Stimulated activated CD4-positive, alpha-beta T cell treated with anti-CD3 and anti-CD28 coated beads, Interleukin-2, amount 100 ng/mL, for 24 hours (primary cell): ENCODE measurements at regions not wholly inside any gene's neighbourhood (a gene's known extent, or its start where the extent isn't known, plus 50 kb on each side); places are given as distances from the start of the nearest gene placed in this dataset.

ENCODE experiments used
- DNase-seq, 2 donors: peaks; one replicate each; pipeline ENCODE4 v3.0.0-alpha.2; 2020

DNA sequence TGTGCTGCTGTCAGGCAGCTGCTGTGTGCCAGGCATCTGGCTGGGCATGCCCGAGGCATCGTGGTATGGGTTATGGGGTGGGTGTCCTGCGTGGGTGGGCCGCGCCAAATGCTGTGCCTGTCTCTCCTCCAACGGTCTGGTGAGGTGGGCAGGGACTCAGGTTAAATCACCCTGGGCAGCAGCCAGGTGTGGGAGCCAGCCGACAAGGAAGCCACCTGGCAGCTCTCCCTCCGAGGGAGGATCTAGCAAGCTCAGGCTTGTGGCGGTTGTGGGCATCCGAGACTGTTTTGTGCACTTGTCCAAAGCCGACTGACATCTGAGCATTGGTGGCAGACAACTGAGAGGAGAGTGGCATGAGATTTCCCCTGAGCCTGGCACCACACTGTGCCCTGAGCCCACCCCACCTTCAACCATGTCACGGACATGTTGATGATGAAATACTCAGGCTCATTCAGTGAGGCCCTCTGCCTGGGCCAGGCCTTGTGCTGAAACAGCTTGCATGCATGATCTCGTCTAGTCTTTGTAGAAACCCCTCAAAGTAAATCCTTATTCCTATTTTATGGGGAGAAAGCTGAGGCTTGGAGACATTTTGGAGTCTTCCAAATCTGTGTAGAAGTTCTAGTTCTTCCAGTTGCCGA lies 181.8 kb upstream of the MYL2 start:
- no peak for DNase-seq

DNA sequence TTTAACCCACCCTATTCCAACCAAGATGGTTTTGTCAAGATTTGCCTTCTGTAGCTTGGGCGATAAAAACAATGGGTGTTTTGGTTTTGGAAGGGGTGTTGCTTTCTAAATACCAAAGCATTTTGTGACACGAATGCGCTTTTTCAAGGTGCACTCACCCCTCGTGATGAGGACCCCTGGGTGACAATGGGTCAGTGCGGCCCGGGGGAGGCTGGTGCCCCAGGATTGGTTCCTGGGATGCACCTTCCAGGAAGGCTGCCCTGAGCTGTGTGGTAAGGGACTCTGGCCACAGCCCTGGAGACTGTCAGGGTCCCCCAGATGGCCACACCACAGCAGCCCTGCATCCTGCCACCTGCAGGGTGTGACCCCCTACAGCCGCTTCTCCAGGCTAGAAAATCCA lies 180.6 kb upstream of the MYL2 start:
- DNase-seq = no peak

DNA sequence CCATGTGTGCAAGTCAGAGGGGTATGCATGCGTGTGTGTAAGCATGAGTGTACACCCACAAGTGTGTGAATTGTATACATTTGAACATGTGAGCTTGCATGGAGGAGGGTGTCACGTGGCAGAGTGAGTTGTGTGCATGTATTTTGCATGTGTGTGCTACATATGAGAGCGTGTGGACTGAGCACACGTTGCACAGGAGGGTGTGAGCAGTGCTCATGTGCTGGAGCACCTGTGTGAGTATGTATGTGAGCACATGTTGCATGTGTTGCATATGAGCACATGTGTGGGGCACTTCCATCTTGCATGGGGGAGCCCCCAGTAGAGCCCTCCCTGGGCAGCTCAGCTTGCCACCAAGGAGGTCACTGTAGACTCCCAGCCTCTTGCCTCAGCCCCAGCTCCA lies 180.2 kb upstream of the MYL2 start:
- no peak for DNase-seq

DNA sequence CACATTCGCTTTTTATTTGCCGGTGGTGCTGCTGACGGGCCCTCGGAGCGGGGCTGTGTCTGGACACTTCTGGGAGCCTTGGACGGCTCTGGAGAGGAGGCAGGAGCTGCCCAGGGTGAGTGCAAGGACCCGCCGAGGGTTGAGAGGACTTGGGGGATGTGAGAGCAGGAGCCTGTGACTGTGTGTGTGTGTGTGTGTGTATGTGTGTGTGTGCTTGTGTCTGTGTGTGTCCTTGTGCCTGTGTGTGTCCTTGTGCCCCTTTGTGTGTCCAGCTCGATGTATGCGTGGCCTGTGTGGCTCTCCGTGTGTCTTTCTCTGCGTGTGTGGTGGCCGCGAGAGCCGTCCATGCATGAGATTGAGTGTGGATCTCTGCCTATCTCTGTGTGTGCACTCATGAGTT lies 179.6 kb upstream of the MYL2 start:
- DNase-seq = no peak

DNA sequence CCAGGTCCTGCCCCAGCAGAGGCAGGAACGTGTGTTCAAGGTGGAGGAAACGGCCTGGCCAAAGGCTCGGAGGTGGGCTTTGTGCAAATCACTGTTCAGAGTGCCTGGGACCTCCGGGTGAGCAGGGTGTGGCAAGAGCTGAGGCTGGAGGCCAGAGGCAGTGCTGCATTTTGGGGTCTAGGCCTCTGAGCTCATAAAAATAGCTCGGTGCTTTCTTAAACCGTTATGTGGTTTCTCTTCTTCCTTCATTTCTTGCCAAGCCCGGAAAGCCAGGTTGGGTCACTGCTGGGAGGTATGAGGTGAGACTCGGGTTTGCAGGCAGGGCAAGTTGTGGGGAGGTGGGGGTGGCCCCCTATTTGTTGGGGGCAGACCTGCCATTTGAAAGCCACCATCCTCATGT lies 178.8 kb upstream of the MYL2 start:
- DNase-seq = no peak

- no peak for DNase-seq
These were observed 174.0 kb upstream of the MYL2 start for GRCh38 chr12:111094157-111095010.

GRCh38 chr12:111093428-111094142 lies 173.2 kb upstream of the MYL2 start:
- DNase-seq = peak; percentile 21 to 29

DNA sequence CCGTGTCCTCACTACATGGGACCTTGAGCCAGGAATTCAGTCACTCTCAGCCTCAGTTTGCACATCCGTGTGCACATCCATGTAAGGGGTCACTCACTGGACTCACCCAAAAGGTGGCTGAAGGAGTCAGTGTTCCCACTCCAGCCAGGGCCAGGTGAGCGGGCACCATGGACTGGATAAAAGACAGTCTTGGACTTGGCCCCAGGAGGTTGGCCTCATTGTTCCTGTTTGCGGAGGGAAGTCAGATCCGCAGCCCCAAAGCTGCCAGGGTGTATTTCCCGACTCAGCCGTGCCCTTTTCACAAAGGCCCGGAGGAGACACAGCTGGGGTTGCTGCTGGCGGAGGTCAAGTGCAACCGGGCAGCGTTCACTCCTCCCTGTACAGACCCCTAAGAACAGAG lies 170.7 kb upstream of the MYL2 start:
- DNase-seq = no peak

- DNase-seq = no peak
These were observed 169.2 kb upstream of the MYL2 start for GRCh38 chr12:111089616-111090015.

DNA sequence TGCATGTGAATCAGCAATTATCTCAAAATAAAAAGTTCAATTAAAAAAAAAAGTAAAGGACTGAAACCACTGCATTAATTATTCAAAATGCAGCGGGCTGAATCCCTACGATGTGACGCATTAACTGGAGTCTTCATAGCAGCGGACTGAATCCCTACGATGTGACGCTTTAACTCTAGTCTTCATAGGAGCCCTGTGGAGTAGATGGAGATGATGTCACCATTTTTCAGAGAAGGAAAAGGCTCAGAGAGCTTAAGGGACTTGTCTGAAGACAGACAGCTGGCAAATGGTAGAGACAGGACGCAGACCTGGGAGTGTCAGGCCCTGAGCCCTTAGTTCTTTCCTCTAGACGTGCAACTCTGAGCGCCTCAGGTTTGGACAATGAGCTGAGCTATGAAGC lies 168.0 kb upstream of the MYL2 start:
- no peak for DNase-seq

DNA sequence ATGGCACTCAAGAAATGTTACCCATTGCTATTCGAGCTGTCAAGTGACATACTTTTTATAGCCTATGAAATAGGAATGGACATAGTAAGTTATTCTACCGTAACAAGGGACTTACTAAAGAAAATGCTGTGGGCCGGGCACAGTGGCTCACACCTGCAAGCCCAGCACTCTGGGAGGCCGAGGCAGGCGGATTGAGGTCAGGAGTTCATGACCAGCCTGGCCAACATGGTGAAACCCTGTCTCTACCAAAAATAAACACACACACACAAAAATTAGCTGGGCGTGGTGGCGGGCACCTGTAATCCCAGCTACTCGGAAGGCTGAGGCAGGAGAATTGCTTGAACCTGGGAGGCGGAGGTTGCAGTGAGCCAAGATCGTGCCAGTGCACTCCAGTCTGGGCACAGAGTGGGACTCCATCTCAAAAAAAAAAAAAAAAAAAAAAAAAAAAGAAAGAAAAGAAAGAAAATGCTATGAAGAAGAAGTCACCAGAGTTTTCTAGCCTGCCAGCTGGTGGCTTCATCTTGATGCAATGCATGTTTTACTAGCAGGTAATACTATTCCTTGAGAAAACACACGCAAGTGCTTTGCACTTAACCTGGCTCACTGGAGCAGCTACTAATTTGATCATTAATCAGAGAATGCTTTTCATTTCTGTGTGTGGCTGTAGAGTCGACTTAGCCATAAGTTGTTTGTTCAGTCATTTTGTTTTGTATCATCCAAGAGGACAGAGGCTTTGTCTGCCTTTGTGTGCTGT lies 166.7 kb upstream of the MYL2 start:
- DNase-seq = no peak

GRCh38 chr12:111085096-111085495 lies 164.7 kb upstream of the MYL2 start:
- DNase-seq = no peak

GRCh38 chr12:111084605-111085004 lies 164.2 kb upstream of the MYL2 start:
- no peak for DNase-seq

DNA sequence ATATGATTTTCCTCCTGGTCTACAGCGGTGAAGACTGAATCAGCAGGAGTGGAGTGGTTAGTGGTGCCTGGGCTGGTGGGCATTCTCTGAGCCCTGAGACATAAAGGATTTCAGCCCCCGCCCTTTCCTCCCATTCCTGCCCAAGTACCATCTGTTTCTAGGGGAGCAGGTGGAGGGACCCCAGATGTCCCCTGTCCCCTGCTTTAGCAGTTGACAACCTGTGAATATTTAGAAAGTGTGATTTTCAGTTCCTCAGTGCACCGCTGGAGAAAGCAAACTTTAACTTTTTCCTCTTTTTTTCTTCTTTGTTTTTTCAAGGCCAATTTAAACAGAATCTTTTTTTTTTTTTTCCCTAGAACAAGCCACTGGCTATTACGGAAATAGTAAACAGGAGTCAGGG lies 163.8 kb upstream of the MYL2 start:
- no peak for DNase-seq

DNA sequence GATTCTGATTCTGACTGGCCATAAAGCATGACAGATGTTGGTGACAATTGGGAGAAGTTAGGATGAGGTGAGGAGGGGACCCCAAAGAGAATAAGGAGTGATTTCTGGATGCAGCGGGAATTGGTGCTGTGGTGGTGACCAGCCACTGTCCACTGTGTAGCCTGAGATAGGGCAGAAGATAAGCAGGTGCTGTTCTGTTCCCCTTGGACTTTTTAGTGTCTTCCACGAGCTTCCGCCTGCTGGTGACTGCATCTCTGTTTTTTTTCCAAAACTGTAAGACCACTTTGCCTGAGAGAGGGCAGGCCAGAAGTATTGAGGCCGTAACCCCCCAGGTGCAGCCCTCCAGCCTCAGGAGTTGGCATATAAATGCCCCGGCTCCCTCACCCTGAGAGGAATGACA lies 161.2 kb upstream of the MYL2 start:
- no peak for DNase-seq

- DNase-seq = no peak
These were observed 158.4 kb upstream of the MYL2 start for GRCh38 chr12:111078731-111079130.

DNA sequence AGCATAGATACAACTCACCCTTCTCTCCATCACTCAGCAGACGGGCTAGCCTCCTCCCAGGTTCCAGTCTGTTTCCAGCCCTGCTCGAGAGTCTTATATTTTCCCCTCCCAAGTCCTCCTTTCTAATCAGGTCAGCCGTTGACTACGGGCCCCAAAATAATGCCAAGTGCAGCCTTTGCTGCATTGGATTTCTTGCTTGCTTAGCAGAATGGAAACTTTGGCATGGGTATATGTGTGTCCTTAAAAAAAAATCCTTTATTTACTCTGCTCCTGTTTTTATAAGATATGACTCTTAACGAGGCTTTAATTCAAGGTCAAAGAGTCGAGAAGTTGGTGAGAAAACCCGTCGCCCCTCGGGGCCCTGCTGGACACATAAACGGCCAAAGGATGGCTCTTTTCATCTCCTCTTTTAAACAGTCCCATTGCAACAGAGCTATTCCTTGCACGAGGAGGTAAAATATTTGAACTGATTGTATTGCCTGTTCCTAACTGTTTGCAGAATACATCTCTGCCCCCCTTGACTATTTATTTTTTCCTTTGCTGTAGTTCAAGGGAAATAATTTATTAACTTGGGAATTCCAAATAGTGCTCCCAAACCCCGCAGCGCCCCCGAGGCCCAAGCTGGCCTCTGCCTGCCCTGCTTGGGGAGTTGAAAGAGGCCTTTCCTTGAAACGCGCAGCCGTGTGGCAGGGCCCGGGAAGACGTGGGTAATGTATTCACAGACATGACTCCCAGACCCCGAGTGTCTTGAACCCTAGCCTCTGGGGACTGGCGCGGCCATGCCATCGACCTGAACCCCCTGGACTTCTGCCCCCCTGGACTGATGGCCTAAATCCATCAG lies 156.5 kb upstream of the MYL2 start:
- no peak for DNase-seq

- no peak for DNase-seq
These were observed 155.8 kb upstream of the MYL2 start for GRCh38 chr12:111076199-111076598.

GRCh38 chr12:111074965-111075364 lies 154.6 kb upstream of the MYL2 start:
- DNase-seq = no peak

GRCh38 chr12:111074559-111074958 lies 154.2 kb upstream of the MYL2 start:
- DNase-seq = no peak

GRCh38 chr12:111073370-111073769 lies 153.0 kb upstream of the MYL2 start:
- DNase-seq = no peak

- no peak for DNase-seq
These were observed 151.9 kb upstream of the MYL2 start for GRCh38 chr12:111072299-111072698.
